HCT116 (cell line): ENCODE measurements at regions not wholly inside any gene's neighbourhood (a gene's known extent, or its start where the extent isn't known, plus 50 kb on each side); places are given as distances from the start of the nearest gene placed in this dataset.

Experiments
- ATAC-seq: fragments of 200-7000 bp; cut with Tn5 transposase; 2 replicates; pipeline ENCODE4 v1.9.1; 2020; ENCODE audit warnings: mild to moderate bottlenecking, moderate library complexity
- BruUV-seq: library from RNA; stranded (reverse); fragments of 400-500 nt; replicated peaks from 2 replicates; lab custom pipeline; 2021; lab: Mats Ljungman, UMichigan
- CTCF ChIA-PET: fragments of 300-600 bp; sonication (Branson Sonifier 250); formaldehyde crosslinking; loops from one replicate; lab custom pipeline; 2021; ENCODE audit warnings: antibody characterized with exemption; lab: Charles Lee
- POLR2A ChIA-PET: fragments of 300-600, 350-600 bp; sonication (Branson Sonifier 250); formaldehyde crosslinking; loops from one replicate; lab custom pipeline; 2021; ENCODE audit warnings: antibody characterized with exemption; lab: Charles Lee
- RAD21 ChIA-PET, 2 experiments: fragments of 300-600 bp; sonication (Branson Sonifier 250); formaldehyde crosslinking; loops; one replicate each; lab custom pipeline; 2023; ENCODE audit warnings: low total read pairs in 2 of 2; ENCODE audit not compliant: uncharacterized antibody in 2 of 2, unreplicated experiment in 2 of 2, low non-redundant PET in 1 of 2; lab: Charles Lee
- DNase-seq: peaks from one replicate; pipeline ENCODE4 v3.0.0-alpha.2; 2010; ENCODE audit warnings: low read depth, low spot score
- H2AFZ ChIP-seq: fragments of 200-600 bp; shearing (Covaris generic), sonication (generic); 2 replicates; pipeline ENCODE4 v1.6.1; 2017; ENCODE audit warnings: low read depth, mixed run types, mixed read lengths, antibody characterized with exemption, low read length; ENCODE audit not compliant: poor library complexity, severe bottlenecking
- H3K27ac ChIP-seq: 2 replicates; pipeline ENCODE4 v1.5.1; 2012; ENCODE audit warnings: low read depth, low read length
- H3K27me3 ChIP-seq: fragments of 200-600 bp; sonication (generic); 2 replicates; pipeline ENCODE4 v1.6.1; 2016; ENCODE audit warnings: mixed run types, low read length, mixed read lengths; ENCODE audit not compliant: insufficient read depth
- H3K36me3 ChIP-seq, 2 experiments: fragments of 200-500 bp in 1 of 2; fragments of 200-600 bp in 1 of 2; sonication (Bioruptor generic) in 1 of 2; sonication (generic) in 1 of 2; 2 replicates each; pipeline versions ENCODE4 v1.5.1 to v1.6.1; 2014 to 2016; ENCODE audit warnings: low read length in 2 of 2, inconsistent platforms in 1 of 2, mixed read lengths in 1 of 2, mixed run types in 1 of 2; ENCODE audit not compliant: insufficient read depth in 2 of 2, control insufficient read depth in 1 of 2
- H3K4me1 ChIP-seq, 2 experiments: fragments of 200-600 bp in 1 of 2; sonication (generic) in 1 of 2; 2 replicates each; pipeline versions ENCODE4 v1.5.1 to v1.6.1; 2012 to 2017; ENCODE audit warnings: low read length in 2 of 2, inconsistent platforms in 1 of 2, mild to moderate bottlenecking in 1 of 2, mixed read lengths in 1 of 2, mixed run types in 1 of 2, moderate library complexity in 1 of 2; ENCODE audit not compliant: insufficient read depth in 2 of 2, control insufficient read depth in 1 of 2
- H3K4me2 ChIP-seq: fragments of 200-600 bp; sonication (generic); 2 replicates; pipeline ENCODE4 v1.6.1; 2017; ENCODE audit warnings: mixed run types, low read length, mixed read lengths
- H3K4me3 ChIP-seq, 2 experiments: fragments of 200-600 bp in 1 of 2; sonication (generic) in 1 of 2; replicated peaks in 1 of 2; 2 replicates each; pipeline ENCODE4 v1.5.1; 2011 to 2016; ENCODE audit warnings: low read length in 2 of 2, control low read depth in 1 of 2, low read depth in 1 of 2, mild to moderate bottlenecking in 1 of 2, mixed read lengths in 1 of 2, mixed run types in 1 of 2
- H3K79me2 ChIP-seq: fragments of 200-600 bp; sonication (generic); 2 replicates; pipeline ENCODE4 v1.6.1; 2017; ENCODE audit warnings: mild to moderate bottlenecking, mixed run types, low read length, moderate library complexity, mixed read lengths; ENCODE audit not compliant: insufficient read depth
- H3K9ac ChIP-seq: fragments of 200-600 bp; sonication (generic); 2 replicates; pipeline ENCODE4 v1.6.1; 2016; ENCODE audit warnings: low read length, mixed read lengths
- H3K9me2 ChIP-seq: fragments of 200-600 bp; sonication (generic), shearing (Covaris generic); 2 replicates; pipeline ENCODE4 v1.6.1; 2017; ENCODE audit warnings: mixed run types, mild to moderate bottlenecking, moderate library complexity; ENCODE audit not compliant: insufficient read depth
- H3K9me3 ChIP-seq, 2 experiments: fragments of 200-500 bp in 1 of 2; fragments of 200-600 bp in 1 of 2; sonication (Bioruptor generic) in 1 of 2; sonication (generic) in 1 of 2; 2 replicates each; pipeline ENCODE4 v1.6.1; 2014 to 2017; ENCODE audit warnings: low read length in 2 of 2, mixed read lengths in 2 of 2, inconsistent platforms in 1 of 2, low read depth in 1 of 2, mild to moderate bottlenecking in 1 of 2, mixed run types in 1 of 2, moderate library complexity in 1 of 2; ENCODE audit not compliant: control insufficient read depth in 1 of 2, insufficient read depth in 1 of 2
- H4K20me1 ChIP-seq: fragments of 200-600 bp; sonication (generic), shearing (Covaris generic); 2 replicates; pipeline ENCODE4 v1.6.1; 2017; ENCODE audit warnings: mixed run types, mild to moderate bottlenecking, moderate library complexity; ENCODE audit not compliant: insufficient read depth
- CBX3 ChIP-seq: IDR thresholded peaks from 2 replicates; pipeline ENCODE4 v1.6.1; 2012; ENCODE audit warnings: low read depth
- CEBPB ChIP-seq: IDR thresholded peaks from 2 replicates; pipeline ENCODE4 v1.6.1; 2012; ENCODE audit warnings: low read depth
- CTCF ChIP-seq, 3 experiments: fragments of 200-600 bp in 1 of 3; sonication (generic) in 1 of 3; IDR thresholded peaks in 2 of 3; conservative IDR thresholded peaks in 1 of 3; 2 replicates each; pipeline ENCODE4 v1.5.1; 2012 to 2017; ENCODE audit warnings: low read depth in 2 of 3, low read length in 2 of 3, antibody characterized with exemption in 1 of 3, borderline replicate concordance in 1 of 3, control low read depth in 1 of 3, mild to moderate bottlenecking in 1 of 3, mixed read lengths in 1 of 3, mixed run types in 1 of 3, moderate library complexity in 1 of 3; ENCODE audit not compliant: insufficient read depth in 1 of 3
- ELF1 ChIP-seq: IDR thresholded peaks from 2 replicates; pipeline ENCODE4 v1.6.1; 2012; ENCODE audit warnings: low read depth, borderline replicate concordance
- EZH2 ChIP-seq: fragments of 200-600 bp; sonication (generic); IDR thresholded peaks from 2 replicates; pipeline ENCODE4 v1.6.1; 2017; ENCODE audit warnings: antibody characterized with exemption, mixed run types
- EZH2phosphoT487 ChIP-seq: fragments of 200-600 bp; IDR thresholded peaks from 2 replicates; pipeline ENCODE4 v1.6.1; 2018; ENCODE audit warnings: antibody characterized with exemption, borderline replicate concordance
- FOSL1 ChIP-seq: IDR thresholded peaks from 2 replicates; pipeline ENCODE4 v1.6.1; 2012; ENCODE audit warnings: low read depth
- JUND ChIP-seq: IDR thresholded peaks from 2 replicates; pipeline ENCODE4 v1.6.1; 2012
- MAX ChIP-seq: IDR thresholded peaks from 2 replicates; pipeline ENCODE4 v1.6.1; 2012
- POLR2AphosphoS5 ChIP-seq: IDR thresholded peaks from 2 replicates; pipeline ENCODE4 v1.6.1; 2011; ENCODE audit warnings: mild to moderate bottlenecking, low read depth, low read length, moderate library complexity
- RAD21 ChIP-seq: IDR thresholded peaks from 2 replicates; pipeline ENCODE4 v1.6.1; 2012; ENCODE audit warnings: low read depth, mild to moderate bottlenecking
- SIN3A ChIP-seq: IDR thresholded peaks from 2 replicates; pipeline ENCODE4 v1.6.1; 2012; ENCODE audit warnings: low read depth
- SRF ChIP-seq: IDR thresholded peaks from 2 replicates; pipeline ENCODE4 v1.6.1; 2012; ENCODE audit warnings: low read depth
- TCF7L2 ChIP-seq: IDR thresholded peaks from 2 replicates; pipeline ENCODE4 v1.7.0; 2011; ENCODE audit warnings: borderline replicate concordance, inconsistent platforms; ENCODE audit not compliant: insufficient read depth, insufficient read length; ENCODE audit errors: extremely low read depth
- YY1 ChIP-seq: IDR thresholded peaks from 2 replicates; pipeline ENCODE4 v1.6.1; 2011; ENCODE audit warnings: low read length, low read depth, moderate library complexity, mild to moderate bottlenecking; ENCODE audit not compliant: insufficient replicate concordance; ENCODE audit errors: extremely low read depth
- ZFX ChIP-seq: fragments of 450-650 bp; IDR thresholded peaks from 2 replicates; pipeline ENCODE4 v1.6.1; 2017
- ZNF274 ChIP-seq: fragments of 200-500 bp; sonication (Bioruptor generic); IDR thresholded peaks from 2 replicates; pipeline ENCODE4 v1.6.1; 2014; ENCODE audit warnings: mild to moderate bottlenecking, low read depth, low read length, inconsistent platforms
- intact Hi-C: fragments of 100-400 bp; cut with micrococcal nuclease; formaldehyde crosslinking; loops from 2 replicates; pipeline ENCODE4 v1.10.0; 2022
- TF ChIP-seq, protein P1 (sequence below): IDR thresholded peaks from 2 replicates; pipeline ENCODE4 v1.6.1; 2012

DNA sequence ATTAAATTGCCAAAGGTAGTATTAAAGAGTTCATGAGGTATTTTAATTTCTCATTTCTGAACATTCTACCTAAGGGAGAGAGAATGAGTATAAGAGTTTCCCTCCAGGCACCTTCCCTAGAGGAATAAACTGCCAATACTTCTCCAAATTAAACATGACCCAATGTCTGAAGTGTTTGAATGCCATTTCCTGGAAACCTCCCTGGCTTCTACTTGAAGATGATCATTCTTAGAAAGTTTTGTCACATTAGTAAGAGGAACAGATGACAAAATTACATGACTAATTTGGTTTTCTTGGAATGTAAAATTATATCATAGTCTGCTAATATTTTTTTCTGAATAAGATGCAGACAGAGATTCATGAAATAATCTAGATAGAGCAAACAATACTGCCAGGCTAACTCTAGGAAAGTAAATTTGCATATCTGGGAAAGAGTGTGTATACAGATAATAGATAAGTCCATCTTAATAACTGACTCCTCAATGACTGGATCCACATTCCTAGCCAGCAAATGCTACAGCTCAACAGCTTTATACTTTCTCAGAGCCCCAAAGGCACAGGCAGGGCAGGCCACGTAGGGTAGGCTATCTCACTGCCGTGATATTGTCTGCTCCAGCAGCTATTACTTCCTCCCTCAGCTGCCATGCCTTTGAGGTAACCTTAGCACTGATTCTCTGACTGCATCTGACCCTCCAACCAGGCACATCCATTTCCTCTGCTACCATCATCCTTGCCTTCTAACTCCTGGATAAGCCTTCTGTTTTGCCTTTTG, 630.8 kb upstream of the PIK3C3 start:
- POLR2A ChIA-PET, result no interaction called here
- Histone ChIP-seq H3K27ac (no peak overlapping the region), H3K36me3 (no peaks in the 10 kb centered on the region), H3K9me2 (no peaks in the 10 kb centered on the region), H4K20me1 (no peaks in the 10 kb centered on the region)
- no peak for ATAC-seq
- intact Hi-C loops, result no loop called here
- TF ChIP-seq TCF7L2 (no peak), POLR2AphosphoS5 (no peak), CTCF (IDR thresholded peaks at IDR 0.05 in 2 of 3, conservative IDR thresholded peaks at IDR 0.05 in 1 of 3; ENCODE audit: borderline replicate concordance in 1 of 3, insufficient read depth in 1 of 3, low read depth in 2 of 3, low read length in 2 of 3) (no peak), MAX (no peak), ZFX (no peak), EZH2phosphoT487 (no peak), SRF (no peak), ZNF274 (no peak), SIN3A (no peak), EZH2 (no peak), RAD21 (no peak), CBX3 (no peak), CEBPB (no peak), JUND (no peak), ELF1 (no peak), YY1 (no peak), FOSL1 (no peak)
- TF ChIP-seq, protein P1, sequence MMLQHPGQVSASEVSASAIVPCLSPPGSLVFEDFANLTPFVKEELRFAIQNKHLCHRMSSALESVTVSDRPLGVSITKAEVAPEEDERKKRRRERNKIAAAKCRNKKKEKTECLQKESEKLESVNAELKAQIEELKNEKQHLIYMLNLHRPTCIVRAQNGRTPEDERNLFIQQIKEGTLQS, result no peak
- TF ChIP-seq, all 23 proteins: peak for 0
- Histone ChIP-seq H3K9me3 (peaks cover 6 to 14% of the 10 kb centered on the region in 2 experiments; a peak in 2 of 4 replicates), H3K4me1 (no peaks in the 10 kb centered on the region), H3K9ac (no peak overlapping the region), H3K4me3 (no peak overlapping the region), H3K4me2 (no peak overlapping the region), H3K27me3 (no peaks in the 10 kb centered on the region), H2AFZ (no peak overlapping the region), H3K79me2 (no peaks in the 10 kb centered on the region)
- DNase-seq, result no peak
- CTCF ChIA-PET, result no interaction called here
- BruUV-seq, result no TSS peak
- RAD21 ChIA-PET, result no interaction called here
